H1 (cell line): ENCODE measurements at regions not wholly inside any gene's neighbourhood (a gene's known extent, or its start where the extent isn't known, plus 50 kb on each side); places are given as distances from the start of the nearest gene placed in this dataset.

ENCODE experiments used
- CTCF ChIA-PET: fragments of 300-600 bp; sonication (Branson Sonifier 250); formaldehyde crosslinking; loops from one replicate; lab custom pipeline; 2021; ENCODE audit not compliant: partially characterized antibody; lab: Charles Lee
- POLR2A ChIA-PET: fragments of 300-600 bp; sonication (Branson Sonifier 250); formaldehyde crosslinking; loops from one replicate; lab custom pipeline; 2021; ENCODE audit warnings: inconsistent platforms; ENCODE audit not compliant: partially characterized antibody; lab: Charles Lee
- DNase-seq, 2 experiments: peaks; one replicate each; pipeline versions ENCODE4 v3.0.0 to v3.0.0-alpha.2; 2010 to 2022; ENCODE audit warnings: low spot score in 2 of 2, low read depth in 1 of 2, mixed read lengths in 1 of 2
- FAIRE-seq: peaks from 2 replicates; lab custom pipeline; 2011; peaks lifted over from hg19 to GRCh38; lab: Jason Lieb, UNC
- H2AFZ ChIP-seq: 2 replicates; pipeline ENCODE4 v1.8.1; 2012; ENCODE audit warnings: low read length, inconsistent platforms
- H2AK5ac ChIP-seq: 2 replicates; pipeline ENCODE4 v1.6.1; 2013; ENCODE audit warnings: low read depth, low read length
- H2BK120ac ChIP-seq: replicated peaks from 2 replicates; pipeline ENCODE3; 2013; ENCODE audit warnings: low read depth, low read length, inconsistent platforms
- H2BK12ac ChIP-seq: 2 replicates; pipeline ENCODE4 v1.6.1; 2013; ENCODE audit warnings: low read depth, low read length
- H2BK15ac ChIP-seq: 2 replicates; pipeline ENCODE4 v1.6.1; 2013; ENCODE audit warnings: low read length
- H2BK20ac ChIP-seq: 2 replicates; pipeline ENCODE4 v1.6.1; 2013; ENCODE audit warnings: low read length
- H2BK5ac ChIP-seq: 2 replicates; pipeline ENCODE4 v1.6.1; 2013; ENCODE audit warnings: low read depth, low read length
- H3K14ac ChIP-seq: 2 replicates; pipeline ENCODE4 v1.6.1; 2013; ENCODE audit warnings: inconsistent platforms; ENCODE audit not compliant: insufficient read length
- H3K18ac ChIP-seq: 2 replicates; pipeline ENCODE4 v1.6.1; 2013; ENCODE audit warnings: low read length; ENCODE audit errors: extremely low read depth
- H3K23ac ChIP-seq: 2 replicates; pipeline ENCODE4 v1.6.1; 2013; ENCODE audit warnings: inconsistent platforms; ENCODE audit not compliant: insufficient read length
- H3K23me2 ChIP-seq: 2 replicates; pipeline ENCODE4 v1.6.1; 2013; ENCODE audit warnings: low read depth, low read length
- H3K27ac ChIP-seq: 2 replicates; pipeline ENCODE4 v1.6.1; 2011; ENCODE audit warnings: low read depth, low read length, inconsistent platforms
- H3K27me3 ChIP-seq, 4 experiments: replicated peaks in 1 of 4; 1 replicate in 1 of 4; 2 replicates in 3 of 4; pipeline versions ENCODE4 v1.6.1 to v1.8.1; 2011 to 2013; ENCODE audit warnings: low read length in 3 of 4, mild to moderate bottlenecking in 3 of 4, inconsistent platforms in 2 of 4, mixed read lengths in 2 of 4, moderate library complexity in 1 of 4; ENCODE audit not compliant: control insufficient read depth in 3 of 4, insufficient read depth in 3 of 4; ENCODE audit errors: extremely low read depth in 1 of 4
- H3K36me3 ChIP-seq, 4 experiments: 2 replicates each; pipeline versions ENCODE4 v1.6.1 to v1.8.1; 2011 to 2013; ENCODE audit warnings: mild to moderate bottlenecking in 4 of 4, low read length in 3 of 4, moderate library complexity in 2 of 4, control low read depth in 1 of 4, inconsistent platforms in 1 of 4; ENCODE audit not compliant: insufficient read depth in 4 of 4, control insufficient read depth in 2 of 4
- H3K4ac ChIP-seq: replicated peaks from 2 replicates; pipeline ENCODE3; 2013; ENCODE audit warnings: low read length, low read depth, mixed read lengths, inconsistent platforms; ENCODE audit not compliant: insufficient read length
- H3K4me1 ChIP-seq, 4 experiments: replicated peaks in 1 of 4; 1 replicate in 1 of 4; 2 replicates in 3 of 4; pipeline versions ENCODE4 v1.6.1 to v1.8.1; 2011 to 2013; ENCODE audit warnings: low read length in 3 of 4, inconsistent platforms in 2 of 4, mixed read lengths in 1 of 4; ENCODE audit not compliant: insufficient read depth in 4 of 4, control insufficient read depth in 3 of 4
- H3K4me2 ChIP-seq, 2 experiments: 2 replicates each; pipeline versions ENCODE4 v1.6.1 to v1.8.1; 2011 to 2013; ENCODE audit warnings: low read depth in 2 of 2, low read length in 2 of 2, control low read depth in 1 of 2, inconsistent platforms in 1 of 2, mild to moderate bottlenecking in 1 of 2; ENCODE audit not compliant: insufficient read depth in 1 of 2
- H3K4me3 ChIP-seq, 4 experiments: fragments of 200-600, 300-600 bp in 1 of 4; sonication (generic), shearing (Covaris generic), sonication (Bioruptor Twin) in 1 of 4; 2 replicates each; pipeline versions ENCODE4 v1.5.1 to v1.8.1; 2011 to 2016; ENCODE audit warnings: low read length in 4 of 4, low read depth in 3 of 4, control low read depth in 2 of 4, inconsistent platforms in 2 of 4, mild to moderate bottlenecking in 2 of 4, mixed read lengths in 1 of 4, moderate library complexity in 1 of 4; ENCODE audit not compliant: insufficient read depth in 2 of 4; ENCODE audit errors: extremely low read depth in 1 of 4
- H3K56ac ChIP-seq: replicated peaks from 2 replicates; pipeline ENCODE3; 2013; ENCODE audit warnings: low read depth, mild to moderate bottlenecking, mixed read lengths, low read length, inconsistent platforms; ENCODE audit not compliant: insufficient read length
- H3K79me1 ChIP-seq: 2 replicates; pipeline ENCODE4 v1.6.1; 2013; ENCODE audit warnings: low read depth, low read length, control low read depth
- H3K79me2 ChIP-seq, 2 experiments: 2 replicates each; pipeline versions ENCODE4 v1.6.1 to v1.8.1; 2012 to 2013; ENCODE audit warnings: low read length in 2 of 2, mild to moderate bottlenecking in 2 of 2, inconsistent platforms in 1 of 2; ENCODE audit not compliant: insufficient read depth in 2 of 2, control insufficient read depth in 1 of 2
- H3K9ac ChIP-seq, 4 experiments: replicated peaks in 1 of 4; 1 replicate in 1 of 4; 2 replicates in 3 of 4; pipeline versions ENCODE4 v1.6.1 to v1.8.1; 2011 to 2013; ENCODE audit warnings: low read depth in 3 of 4, low read length in 3 of 4, control low read depth in 2 of 4, mild to moderate bottlenecking in 2 of 4, moderate library complexity in 2 of 4, inconsistent platforms in 1 of 4; ENCODE audit errors: extremely low read depth in 1 of 4
- H3K9me3 ChIP-seq, 2 experiments: 2 replicates each; pipeline versions ENCODE4 v1.6.1 to v1.8.1; 2012 to 2013; ENCODE audit warnings: mild to moderate bottlenecking in 2 of 2, moderate library complexity in 2 of 2, control low read depth in 1 of 2, inconsistent platforms in 1 of 2, low read depth in 1 of 2, low read length in 1 of 2, mixed read lengths in 1 of 2; ENCODE audit not compliant: insufficient read depth in 2 of 2
- H4K20me1 ChIP-seq, 2 experiments: replicated peaks in 1 of 2; 2 replicates each; pipeline versions ENCODE3 to v1.8.1; 2011 to 2013; ENCODE audit warnings: inconsistent platforms in 2 of 2, low read length in 2 of 2, mild to moderate bottlenecking in 1 of 2; ENCODE audit not compliant: insufficient read depth in 2 of 2, control insufficient read depth in 1 of 2
- H4K5ac ChIP-seq: 2 replicates; pipeline ENCODE4 v1.6.1; 2013; ENCODE audit warnings: low read length, low read depth, mixed read lengths, inconsistent platforms; ENCODE audit not compliant: insufficient read length
- H4K8ac ChIP-seq: 2 replicates; pipeline ENCODE4 v1.8.0; 2013; ENCODE audit warnings: mild to moderate bottlenecking, moderate library complexity, low read length, inconsistent platforms; ENCODE audit not compliant: insufficient read depth; ENCODE audit errors: extremely low read depth
- H4K91ac ChIP-seq: replicated peaks from 2 replicates; pipeline ENCODE3; 2013; ENCODE audit warnings: low read length, mixed read lengths, inconsistent platforms; ENCODE audit not compliant: insufficient read length
- EGR1 ChIP-seq: IDR thresholded peaks from 2 replicates; pipeline ENCODE4 v1.6.1; 2011; ENCODE audit warnings: low read depth, low read length, borderline replicate concordance
- FOSL1 ChIP-seq: IDR thresholded peaks from 2 replicates; pipeline ENCODE4 v1.6.1; 2011; ENCODE audit warnings: mild to moderate bottlenecking, low read depth, low read length, moderate library complexity; ENCODE audit not compliant: insufficient read depth
- HDAC2 ChIP-seq, 2 experiments: fragments of 300-600 bp in 1 of 2; sonication (generic) in 1 of 2; IDR thresholded peaks; 2 replicates each; pipeline ENCODE4 v1.6.1; 2011 to 2012; ENCODE audit warnings: low read depth in 2 of 2, low read length in 2 of 2, mild to moderate bottlenecking in 2 of 2, moderate library complexity in 2 of 2, borderline replicate concordance in 1 of 2, inconsistent platforms in 1 of 2
- KDM5A ChIP-seq: fragments of 200-600 bp; IDR thresholded peaks from 2 replicates; pipeline ENCODE4 v1.7.1; 2012; ENCODE audit warnings: mild to moderate bottlenecking, low read length, inconsistent platforms, mixed read lengths
- NANOG ChIP-seq: IDR thresholded peaks from 2 replicates; pipeline ENCODE4 v1.6.1; 2011; ENCODE audit warnings: low read length, low read depth, mild to moderate bottlenecking, inconsistent platforms; ENCODE audit not compliant: insufficient read depth, poor library complexity, severe bottlenecking
- POLR2AphosphoS5 ChIP-seq: IDR thresholded peaks from 2 replicates; pipeline ENCODE4 v1.6.1; 2011; ENCODE audit warnings: low read depth, low read length
- RAD21 ChIP-seq, 2 experiments: IDR thresholded peaks in 1 of 2; conservative IDR thresholded peaks in 1 of 2; 2 replicates each; pipeline ENCODE4 v1.6.1; 2011; ENCODE audit warnings: low read depth in 2 of 2, low read length in 2 of 2, improper control_type of control experiment in 1 of 2, inconsistent platforms in 1 of 2, mild to moderate bottlenecking in 1 of 2, moderate library complexity in 1 of 2
- SP2 ChIP-seq: IDR thresholded peaks from 2 replicates; pipeline ENCODE4 v1.6.1; 2012; ENCODE audit warnings: mild to moderate bottlenecking, low read length, inconsistent platforms
- SUZ12 ChIP-seq: fragments of 200-600 bp; sonication (generic); IDR thresholded peaks from 2 replicates; pipeline ENCODE4 v1.6.1; 2012; ENCODE audit warnings: mild to moderate bottlenecking, inconsistent platforms, low read length, moderate library complexity, mixed read lengths
- TEAD4 ChIP-seq: IDR thresholded peaks from 2 replicates; pipeline ENCODE4 v1.6.1; 2012; ENCODE audit warnings: low read depth, low read length, inconsistent platforms, mixed read lengths
- WGBS, 2 experiments: shearing (Covaris generic) in 1 of 2; methylation state at CpG; one replicate each; pipeline versions ENCODE4 v1.1.6 to v1.1.7; 2013 to 2015; ENCODE audit warnings: low lambda C conversion rate in 2 of 2, mixed read lengths in 2 of 2, inconsistent platforms in 1 of 2, low coverage in 1 of 2, missing lambda C conversion rate in 1 of 2; ENCODE audit not compliant: insufficient replicate concordance in 2 of 2, insufficient coverage in 1 of 2, insufficient read length in 1 of 2; ENCODE audit errors: extremely low coverage in 1 of 2, missing lambda C conversion rate in 1 of 2; 5-methylcytosine and 5-hydroxymethylcytosine counted together
- TF ChIP-seq, protein P1 (sequence below): IDR thresholded peaks from 2 replicates; pipeline ENCODE4 v1.6.1; 2012; ENCODE audit warnings: low read length, inconsistent platforms
- TF ChIP-seq, protein P2 (sequence below): IDR thresholded peaks from 2 replicates; pipeline ENCODE4 v1.6.1; 2012; ENCODE audit warnings: inconsistent platforms

- no peaks in the 10 kb centered on the region for H4K20me1 ChIP-seq
- H4K8ac ChIP-seq: no peak overlapping the region
- H3K4me2 ChIP-seq: no peak overlapping the region
- CTCF ChIA-PET: no interaction called here
- no peak for DNase-seq
- H2BK15ac ChIP-seq: no peak overlapping the region
- H2AK5ac ChIP-seq: no peak overlapping the region
- H3K14ac ChIP-seq: no peak overlapping the region
- H3K79me2 ChIP-seq: no peaks in the 10 kb centered on the region
- no peaks in the 10 kb centered on the region for H3K27me3 ChIP-seq
- H3K27ac ChIP-seq: no peak overlapping the region
- POLR2A ChIA-PET: no interaction called here
- no peak overlapping the region for H2BK12ac ChIP-seq
- no peak for FAIRE-seq
- H3K9me3 ChIP-seq: no peaks in the 10 kb centered on the region
- H3K36me3 ChIP-seq: no peaks in the 10 kb centered on the region
- no peak overlapping the region for H4K91ac ChIP-seq
- WGBS, 2 experiments: 79% methylated on average over 2 of the region's 2 CpGs; no CpG with 5 or more reads in 1 of the 2 experiments
- H3K4me3 ChIP-seq: no peak overlapping the region
- no peak overlapping the region for H3K18ac ChIP-seq
- no peaks in the 10 kb centered on the region for H3K79me1 ChIP-seq
- no peak overlapping the region for H3K9ac ChIP-seq
- no peak overlapping the region for H3K56ac ChIP-seq
- no peak overlapping the region for H3K23ac ChIP-seq
- H4K5ac ChIP-seq: no peak overlapping the region
- H3K23me2 ChIP-seq: no peaks in the 10 kb centered on the region
- H2AFZ ChIP-seq: no peak overlapping the region
- no peak overlapping the region for H3K4ac ChIP-seq
- no peak overlapping the region for H2BK5ac ChIP-seq
- H2BK120ac ChIP-seq: no peak overlapping the region
- H2BK20ac ChIP-seq: no peak overlapping the region
- H3K4me1 ChIP-seq: no peaks in the 10 kb centered on the region
- TF ChIP-seq SP2: no peak
- no peak for TF ChIP-seq TEAD4
- TF ChIP-seq KDM5A: no peak
- no peak for TF ChIP-seq EGR1
- TF ChIP-seq, protein P1, sequence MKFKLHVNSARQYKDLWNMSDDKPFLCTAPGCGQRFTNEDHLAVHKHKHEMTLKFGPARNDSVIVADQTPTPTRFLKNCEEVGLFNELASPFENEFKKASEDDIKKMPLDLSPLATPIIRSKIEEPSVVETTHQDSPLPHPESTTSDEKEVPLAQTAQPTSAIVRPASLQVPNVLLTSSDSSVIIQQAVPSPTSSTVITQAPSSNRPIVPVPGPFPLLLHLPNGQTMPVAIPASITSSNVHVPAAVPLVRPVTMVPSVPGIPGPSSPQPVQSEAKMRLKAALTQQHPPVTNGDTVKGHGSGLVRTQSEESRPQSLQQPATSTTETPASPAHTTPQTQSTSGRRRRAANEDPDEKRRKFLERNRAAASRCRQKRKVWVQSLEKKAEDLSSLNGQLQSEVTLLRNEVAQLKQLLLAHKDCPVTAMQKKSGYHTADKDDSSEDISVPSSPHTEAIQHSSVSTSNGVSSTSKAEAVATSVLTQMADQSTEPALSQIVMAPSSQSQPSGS: no peak
- TF ChIP-seq HDAC2 (IDR thresholded peaks at IDR 0.05; ENCODE audit: borderline replicate concordance in 1 of 2, low read depth in 2 of 2, low read length in 2 of 2): no peak
- TF ChIP-seq, protein P2, sequence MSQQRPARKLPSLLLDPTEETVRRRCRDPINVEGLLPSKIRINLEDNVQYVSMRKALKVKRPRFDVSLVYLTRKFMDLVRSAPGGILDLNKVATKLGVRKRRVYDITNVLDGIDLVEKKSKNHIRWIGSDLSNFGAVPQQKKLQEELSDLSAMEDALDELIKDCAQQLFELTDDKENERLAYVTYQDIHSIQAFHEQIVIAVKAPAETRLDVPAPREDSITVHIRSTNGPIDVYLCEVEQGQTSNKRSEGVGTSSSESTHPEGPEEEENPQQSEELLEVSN: no peak
- no peak for TF ChIP-seq FOSL1
- TF ChIP-seq POLR2AphosphoS5: no peak
- no peak for TF ChIP-seq RAD21 (IDR thresholded peaks at IDR 0.05 in 1 of 2, conservative IDR thresholded peaks at IDR 0.05 in 1 of 2; ENCODE audit: low read depth in 2 of 2, low read length in 2 of 2)
- TF ChIP-seq NANOG: no peak
- no peak for TF ChIP-seq SUZ12
Observed at GRCh38 chr12:91454179-91454578, 271.6 kb upstream of the DCN start.
